Stimulated activated CD4-positive, alpha-beta T cell treated with anti-CD3 and anti-CD28 coated beads, Interleukin-4, amount 100 ng/mL, for 24 hours (primary cell): ENCODE measurements at regions not wholly inside any gene's neighbourhood (a gene's known extent, or its start where the extent isn't known, plus 50 kb on each side); places are given as distances from the start of the nearest gene placed in this dataset.
"Not testable (repeated sequence)": the region's sequence is repeated elsewhere in the genome, so short reads cannot be mapped to it uniquely, and the experiment has no call there.

Experiments
- DNase-seq: peaks from one replicate; pipeline ENCODE4 v3.0.0-alpha.2; 2020

DNA sequence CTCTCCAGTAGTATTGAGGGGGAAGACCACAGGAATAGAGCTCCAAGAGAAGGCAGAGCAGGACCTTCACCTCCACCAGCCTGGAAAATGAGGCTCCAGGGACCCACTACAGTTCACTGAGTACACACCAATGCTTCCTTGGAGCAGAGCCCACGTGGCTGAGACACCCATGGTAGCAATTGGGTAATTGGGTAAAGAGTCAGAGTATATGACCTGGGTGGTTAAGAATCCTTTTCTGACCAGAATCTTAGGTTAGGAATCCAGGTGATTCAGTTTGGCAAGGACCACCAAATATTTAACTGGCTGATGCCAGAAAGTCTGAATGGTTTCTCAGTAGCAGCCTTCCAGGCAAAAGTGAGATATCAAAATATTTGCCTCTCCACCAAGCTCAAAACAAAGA lies 107.7 kb downstream of the MDH1 start:
- no peak for DNase-seq

DNA sequence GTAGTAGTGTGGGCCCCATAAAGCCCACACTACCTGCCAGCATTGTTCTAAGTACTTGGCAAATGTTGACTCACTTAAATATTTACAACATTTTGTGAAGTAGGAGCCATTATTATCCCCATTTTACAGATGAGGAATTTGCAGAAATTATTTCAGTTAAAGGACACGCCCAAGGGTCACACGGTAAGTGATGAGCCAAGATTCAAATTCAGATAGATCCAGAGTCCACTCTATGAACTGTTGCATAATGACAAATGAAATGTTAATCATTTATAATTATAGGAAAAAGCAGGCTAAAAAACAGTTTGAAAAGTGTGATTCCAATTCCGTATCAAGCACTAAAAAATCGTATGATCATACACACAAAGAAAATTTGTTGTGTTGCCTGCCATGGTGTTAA lies 108.4 kb downstream of the MDH1 start:
- DNase-seq = no peak

DNA sequence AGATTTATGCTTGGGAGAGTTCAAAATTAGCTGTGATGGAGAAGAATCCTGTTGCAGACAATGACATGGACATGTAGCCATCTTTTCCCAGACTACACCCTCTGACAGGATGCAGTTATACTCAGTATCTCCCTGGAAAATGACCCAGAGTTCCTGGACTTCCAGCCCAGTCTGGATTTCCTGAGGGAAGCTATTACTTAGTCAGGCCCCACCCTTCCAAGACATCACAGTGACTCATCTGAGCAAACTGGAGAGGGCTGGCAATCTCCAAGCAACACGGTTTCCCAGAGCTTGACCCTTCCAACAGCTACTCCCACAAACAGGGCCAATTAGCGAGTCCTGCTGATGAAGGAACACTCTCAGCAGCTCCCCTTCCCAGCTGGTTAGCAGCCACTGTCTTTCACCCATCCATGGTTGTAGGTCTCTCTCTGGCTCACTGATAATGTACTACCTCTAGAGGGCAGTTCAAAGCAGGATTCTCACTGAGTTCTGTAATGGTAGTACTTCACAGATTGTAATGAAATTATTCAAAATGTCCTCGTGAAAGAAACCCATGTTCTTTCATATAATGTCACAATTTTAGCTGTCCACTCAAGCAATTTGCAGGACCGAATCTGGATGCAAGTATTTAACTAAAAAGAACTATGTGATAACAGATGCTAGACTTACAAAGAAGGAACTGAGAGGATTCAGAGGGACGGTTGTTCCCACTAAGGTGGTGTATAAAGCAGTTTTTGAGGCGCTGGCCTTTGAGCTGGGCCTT lies 110.2 kb downstream of the MDH1 start:
- DNase-seq = no peak

DNA sequence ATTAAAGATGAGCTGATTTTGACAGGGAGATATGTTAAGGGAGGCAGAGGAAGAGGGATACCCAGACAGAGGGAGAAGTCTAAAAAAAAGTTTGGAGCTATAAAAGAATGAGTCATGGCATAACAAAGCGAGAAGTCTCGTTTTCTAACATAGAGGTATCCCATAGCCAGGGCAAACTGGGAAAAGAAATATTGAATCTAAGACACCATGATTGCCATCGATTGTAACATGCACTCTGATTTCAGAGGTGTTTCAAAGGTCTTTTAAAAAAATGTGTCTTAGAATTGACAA lies 110.7 kb downstream of the MDH1 start:
- DNase-seq = no peak

DNA sequence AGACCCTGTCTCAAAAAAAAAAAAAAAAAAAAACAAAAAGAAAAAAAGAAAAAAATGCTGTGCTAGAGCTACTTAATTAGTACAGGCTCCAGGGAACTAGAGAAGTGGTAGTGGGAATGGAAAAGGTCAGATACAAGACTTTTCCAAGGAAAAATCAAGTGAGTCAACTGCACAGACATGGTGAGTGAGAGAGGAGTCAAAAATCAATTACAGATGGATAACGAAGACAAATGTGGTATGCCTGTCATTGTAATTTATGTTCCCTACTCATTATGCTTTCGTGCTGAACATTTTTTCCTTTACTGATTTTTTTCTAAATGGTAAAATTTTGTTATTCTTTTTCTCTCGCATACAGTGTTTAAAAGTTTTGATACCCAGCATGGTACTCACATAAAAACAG lies 111.5 kb downstream of the MDH1 start:
- DNase-seq = no peak

DNA sequence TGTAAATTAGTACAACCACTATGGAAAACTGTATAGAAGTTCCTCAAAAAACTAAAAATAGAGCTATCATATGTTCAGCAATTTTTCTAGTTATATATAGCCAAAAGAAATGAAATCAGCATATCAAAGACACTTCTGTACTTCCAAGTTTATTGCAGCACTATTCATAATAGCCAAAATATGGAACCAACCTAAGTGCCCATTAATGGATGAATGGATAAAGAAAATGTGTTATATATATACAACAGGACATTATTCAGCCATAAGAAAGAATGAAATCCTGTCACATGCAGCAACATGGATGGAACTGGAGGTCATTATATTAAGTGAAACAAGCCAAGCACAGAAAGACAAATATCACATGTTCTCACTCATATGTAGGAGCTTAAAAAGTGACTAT lies 112.6 kb downstream of the MDH1 start:
- no peak for DNase-seq

DNA sequence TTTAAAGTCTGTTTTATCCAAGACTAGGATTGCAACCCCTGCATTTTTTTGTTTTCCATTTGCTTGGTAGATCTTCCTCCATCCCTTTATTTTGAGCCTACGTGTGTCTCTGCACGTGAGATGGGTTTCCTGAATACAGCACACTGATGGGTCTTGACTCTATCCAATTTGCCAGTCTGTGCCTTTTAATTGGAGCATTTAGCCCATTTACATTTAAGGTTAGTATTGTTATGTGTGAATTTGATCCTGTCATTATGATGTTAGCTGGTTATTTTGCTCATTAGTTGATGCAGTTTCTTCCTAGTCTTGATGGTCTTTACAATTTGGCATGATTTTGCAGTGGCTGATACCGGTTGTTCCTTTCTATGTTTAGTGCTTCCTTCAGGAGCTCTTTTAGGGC lies 117.3 kb downstream of the MDH1 start:
- not testable (repeated sequence) for DNase-seq

DNA sequence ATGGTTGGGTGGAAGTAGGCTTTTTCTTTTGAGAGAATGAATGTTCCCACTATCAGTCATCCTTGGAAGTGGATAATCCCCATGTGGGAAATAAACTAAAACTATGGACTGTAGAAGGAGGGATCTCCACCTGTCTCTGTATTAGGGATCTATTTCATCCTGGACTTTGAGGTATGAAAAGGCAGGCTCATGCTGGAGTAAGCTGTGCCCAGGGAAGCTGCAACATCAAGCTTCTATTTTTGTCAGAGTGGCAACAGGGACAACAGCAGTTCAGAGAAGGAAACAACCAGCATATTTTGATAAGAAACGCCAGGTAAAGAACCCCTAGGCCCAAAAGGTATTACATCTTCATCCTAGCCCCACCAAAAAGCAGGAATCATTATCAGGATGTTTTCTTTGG lies 122.0 kb downstream of the MDH1 start:
- DNase-seq = no peak

DNA sequence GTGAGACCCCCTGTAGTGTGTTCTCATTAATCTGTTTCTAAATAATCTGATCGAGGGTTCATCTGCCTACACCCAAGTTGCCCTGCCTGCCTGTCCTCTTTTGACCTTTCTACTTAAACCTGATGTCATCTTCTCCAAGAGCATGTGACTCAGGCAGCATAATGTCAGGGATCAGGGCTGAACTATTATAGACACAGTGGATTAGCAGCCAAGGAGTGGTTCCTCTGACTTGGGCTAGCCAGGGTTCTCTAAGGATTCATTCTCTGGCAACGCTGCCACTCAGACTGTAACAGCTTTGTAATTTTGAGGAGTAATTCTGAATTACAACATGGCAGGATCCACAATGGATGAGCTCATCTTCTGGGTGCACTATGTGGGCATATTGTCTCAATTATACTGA lies 124.0 kb downstream of the MDH1 start:
- DNase-seq = no peak

DNA sequence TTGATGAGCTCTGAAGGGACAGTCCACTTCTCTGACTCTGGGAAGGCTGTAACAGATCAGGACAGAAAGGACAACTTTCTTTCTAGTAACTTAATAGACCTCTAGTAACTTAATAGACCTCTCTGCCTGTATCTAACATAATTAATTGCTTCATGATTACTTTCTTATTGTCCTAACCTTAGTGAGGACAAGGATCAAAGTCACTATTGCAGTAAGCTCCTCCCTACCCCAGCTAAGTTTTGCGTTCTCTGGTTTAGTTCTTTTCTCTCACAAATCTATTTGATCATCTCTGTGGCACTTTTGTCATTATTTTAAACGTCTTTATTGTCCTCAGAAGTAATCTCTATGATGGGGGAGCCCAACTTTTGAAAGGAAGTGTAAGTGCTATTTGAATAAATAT lies 125.5 kb upstream of the UGP2 start:
- no peak for DNase-seq

DNA sequence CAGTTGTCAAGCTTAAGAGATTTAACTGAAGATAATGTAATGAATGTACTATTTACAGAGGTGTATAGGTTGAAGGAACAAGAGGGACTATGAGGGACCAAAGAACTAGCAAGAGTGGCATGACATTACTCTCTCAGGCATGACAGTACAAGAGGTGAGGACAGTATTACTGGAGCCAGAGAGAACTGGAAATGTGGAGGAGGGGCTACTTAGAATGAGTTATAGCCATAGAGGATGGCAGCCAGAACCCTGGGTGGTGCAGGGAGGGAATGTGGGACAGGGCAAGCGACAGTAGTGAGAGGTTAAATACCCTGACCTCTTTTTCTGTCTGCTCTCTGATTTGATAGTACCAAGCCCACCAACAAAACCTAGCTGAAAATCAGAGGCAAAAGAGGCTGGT lies 122.6 kb upstream of the UGP2 start:
- DNase-seq = no peak

DNA sequence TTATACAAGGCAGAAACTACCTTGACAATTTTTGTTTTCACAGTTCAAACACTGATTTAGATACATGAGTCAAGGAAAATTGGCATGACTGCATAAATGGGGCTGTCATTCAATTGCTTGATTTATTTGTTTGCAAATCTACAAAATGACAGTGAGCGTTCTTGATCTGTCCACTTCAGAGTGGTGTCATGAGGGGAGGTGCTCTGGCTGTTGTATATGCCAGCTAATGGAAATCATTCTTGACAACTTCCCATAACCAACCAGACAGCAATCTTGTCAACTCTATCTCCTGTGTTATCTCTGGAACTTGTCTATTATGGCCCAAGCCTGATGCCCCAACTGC lies 120.6 kb upstream of the UGP2 start:
- DNase-seq = no peak

DNA sequence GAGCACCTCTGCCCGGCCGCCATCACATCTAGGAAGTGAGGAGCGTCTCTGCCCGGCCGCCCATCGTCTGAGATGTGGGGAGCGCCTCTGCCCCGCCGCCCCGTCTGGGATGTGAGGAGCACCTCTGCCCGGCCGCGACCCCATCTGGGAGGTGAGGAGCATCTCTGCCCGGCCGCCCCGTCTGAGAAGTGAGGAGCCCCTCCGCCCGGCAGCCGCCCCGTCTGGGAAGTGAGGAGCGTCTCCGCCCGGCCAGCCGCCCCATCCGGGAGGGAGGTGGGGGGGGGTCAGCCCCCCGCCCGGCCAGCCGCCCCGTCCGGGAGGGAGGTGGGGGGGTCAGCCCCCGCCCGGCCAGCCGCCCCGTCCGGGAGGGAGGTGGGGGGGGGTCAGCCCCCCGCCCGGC lies 119.4 kb upstream of the UGP2 start:
- not testable (repeated sequence) for DNase-seq

DNA sequence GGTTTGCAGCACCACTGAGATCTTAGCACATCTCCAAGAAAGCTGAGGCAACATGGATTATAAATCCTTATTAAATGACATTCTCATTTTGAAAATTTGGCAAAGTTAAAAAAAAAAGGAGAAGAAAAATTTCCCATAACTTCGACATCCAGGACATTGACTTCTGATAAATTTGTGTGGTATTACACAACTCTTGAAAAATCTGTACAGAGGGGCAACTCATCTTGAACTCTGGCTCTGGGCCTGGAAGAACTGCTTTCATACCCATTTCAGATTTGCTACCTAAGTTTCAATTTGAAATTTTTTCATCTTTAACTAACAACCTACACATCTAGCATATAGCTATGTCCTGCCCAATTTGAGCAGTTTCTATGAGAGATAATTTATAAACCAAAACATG lies 118.0 kb upstream of the UGP2 start:
- DNase-seq = no peak

DNA sequence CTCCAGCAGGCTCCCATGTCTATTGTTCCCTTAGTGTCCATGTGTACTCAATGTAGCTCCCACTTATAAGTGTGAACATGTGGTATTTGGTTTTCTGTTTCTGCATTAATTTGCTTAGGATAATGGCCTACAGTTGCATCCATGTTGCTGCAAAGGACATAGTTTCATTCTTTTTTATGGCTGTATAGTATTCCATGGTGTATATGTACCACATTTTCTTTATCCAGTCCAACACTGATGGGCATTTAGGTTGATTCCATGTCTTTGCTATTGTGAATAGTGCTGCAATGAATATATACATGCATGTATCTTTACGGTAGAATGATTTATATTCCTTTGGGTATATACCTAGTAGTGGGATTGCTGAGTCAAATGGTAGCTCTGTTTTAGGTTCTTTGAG lies 116.5 kb upstream of the UGP2 start:
- not testable (repeated sequence) for DNase-seq

DNA sequence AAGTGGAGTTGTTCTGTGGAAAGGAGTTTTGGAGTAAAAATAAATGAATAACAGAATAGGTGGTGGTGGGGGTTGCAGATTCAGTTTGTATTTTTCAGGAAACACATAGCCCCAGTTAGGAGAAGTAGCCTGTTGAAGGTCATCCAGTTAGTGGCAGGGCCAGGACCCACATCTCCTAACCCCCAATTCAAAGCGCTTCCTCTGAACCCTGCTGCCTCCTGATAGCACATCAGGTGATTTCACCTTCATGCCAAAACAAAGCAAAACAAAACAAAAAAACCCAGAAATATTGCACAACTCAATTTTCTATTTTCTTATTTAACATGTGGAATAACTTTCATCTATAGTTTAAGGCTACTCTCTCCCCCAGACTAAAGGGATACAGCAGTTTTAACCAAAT lies 112.3 kb upstream of the UGP2 start:
- DNase-seq = no peak

DNA sequence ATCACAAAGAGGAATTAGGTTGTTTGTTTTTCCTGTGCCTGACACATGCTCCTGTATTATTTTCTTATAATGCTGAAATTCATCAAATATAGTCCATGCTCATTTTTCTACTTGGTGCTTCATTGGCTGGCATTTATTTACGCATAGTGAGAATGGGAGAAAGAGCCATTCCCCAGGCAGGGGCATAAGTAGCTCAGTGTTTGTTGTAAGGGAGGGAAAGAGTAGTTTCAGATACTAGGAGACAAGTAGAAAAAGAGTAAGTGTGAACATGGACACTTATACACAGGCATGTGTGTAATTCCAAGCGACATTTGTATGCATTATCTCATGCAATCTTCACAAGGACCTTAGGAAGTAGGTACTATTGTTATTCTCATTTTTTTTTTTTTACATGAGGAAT lies 111.9 kb upstream of the UGP2 start:
- no peak for DNase-seq

DNA sequence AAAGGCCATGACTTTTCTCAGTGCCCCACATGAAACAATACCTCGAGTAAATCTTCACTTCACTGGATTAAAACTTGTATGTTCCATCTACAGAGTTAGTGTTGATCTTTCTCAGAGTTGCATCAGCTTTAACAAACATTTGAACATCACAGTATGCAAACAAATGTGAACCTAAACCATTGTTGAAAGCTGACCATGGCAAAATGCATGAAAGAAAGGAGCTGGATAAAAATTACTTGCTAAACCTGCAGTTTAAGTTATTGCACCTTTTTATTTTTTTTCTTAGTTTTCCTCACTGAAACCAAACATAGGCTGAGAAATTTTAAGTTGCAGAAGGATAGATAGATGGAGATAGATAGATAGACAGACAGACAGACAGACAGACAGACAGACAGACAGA lies 107.2 kb upstream of the UGP2 start:
- no peak for DNase-seq

DNA sequence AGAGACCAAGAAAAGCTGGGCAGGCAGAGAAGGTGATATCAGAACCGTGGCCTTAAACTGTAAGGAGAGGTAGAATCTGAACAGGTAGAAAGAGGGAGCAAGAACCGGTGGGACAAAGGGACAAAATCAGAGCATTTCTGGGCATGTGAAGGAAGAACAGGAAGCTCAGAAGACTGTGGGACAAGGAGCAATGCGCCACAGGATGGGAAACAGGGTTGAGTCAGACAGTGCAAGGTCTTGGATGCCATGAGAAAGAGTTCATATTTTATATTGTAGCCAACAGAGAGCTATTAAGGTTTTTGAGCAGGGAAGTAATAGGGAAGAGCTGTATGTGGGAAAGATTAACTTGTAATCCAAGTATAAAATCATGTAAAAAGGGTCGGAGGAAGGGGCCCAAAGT lies 106.4 kb upstream of the UGP2 start:
- no peak for DNase-seq

DNA sequence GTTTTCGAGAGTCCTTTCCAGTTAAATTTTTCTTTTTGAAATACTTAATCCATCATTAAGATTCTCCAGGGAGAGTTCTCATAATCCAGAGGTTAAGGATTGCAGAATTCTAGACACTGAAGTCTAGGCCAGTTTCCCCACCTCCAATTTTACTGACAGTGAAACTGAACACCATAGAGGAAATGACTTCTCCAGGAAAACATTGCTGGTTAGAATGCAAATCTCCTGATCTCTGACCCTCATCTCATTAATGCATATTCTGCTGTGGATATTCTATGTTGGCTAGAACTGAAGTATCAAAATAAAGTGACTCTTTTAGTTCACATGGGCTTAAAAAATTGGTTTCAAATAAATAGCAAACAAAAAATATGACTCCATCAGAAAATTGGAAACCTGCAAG lies 105.8 kb upstream of the UGP2 start:
- DNase-seq = no peak

DNA sequence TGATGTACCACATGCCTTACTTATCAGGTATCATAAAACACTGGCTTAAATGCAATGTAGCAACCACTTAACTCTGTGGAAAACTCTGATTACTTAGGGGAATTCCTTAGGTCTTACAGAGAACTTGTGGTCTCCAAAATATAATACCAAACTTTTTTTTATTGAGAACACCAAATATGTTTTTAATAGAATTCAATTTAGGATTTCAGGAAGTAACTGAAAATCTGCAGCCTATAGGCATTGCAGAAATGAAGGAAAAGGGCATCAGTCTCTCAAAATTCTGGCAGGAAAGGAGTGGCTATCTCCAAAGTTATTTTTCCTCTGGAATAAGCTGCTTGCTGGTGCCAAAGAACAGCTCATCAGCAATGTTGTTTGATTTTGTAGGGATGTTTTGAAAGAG lies 105.3 kb upstream of the UGP2 start:
- DNase-seq = no peak

DNA sequence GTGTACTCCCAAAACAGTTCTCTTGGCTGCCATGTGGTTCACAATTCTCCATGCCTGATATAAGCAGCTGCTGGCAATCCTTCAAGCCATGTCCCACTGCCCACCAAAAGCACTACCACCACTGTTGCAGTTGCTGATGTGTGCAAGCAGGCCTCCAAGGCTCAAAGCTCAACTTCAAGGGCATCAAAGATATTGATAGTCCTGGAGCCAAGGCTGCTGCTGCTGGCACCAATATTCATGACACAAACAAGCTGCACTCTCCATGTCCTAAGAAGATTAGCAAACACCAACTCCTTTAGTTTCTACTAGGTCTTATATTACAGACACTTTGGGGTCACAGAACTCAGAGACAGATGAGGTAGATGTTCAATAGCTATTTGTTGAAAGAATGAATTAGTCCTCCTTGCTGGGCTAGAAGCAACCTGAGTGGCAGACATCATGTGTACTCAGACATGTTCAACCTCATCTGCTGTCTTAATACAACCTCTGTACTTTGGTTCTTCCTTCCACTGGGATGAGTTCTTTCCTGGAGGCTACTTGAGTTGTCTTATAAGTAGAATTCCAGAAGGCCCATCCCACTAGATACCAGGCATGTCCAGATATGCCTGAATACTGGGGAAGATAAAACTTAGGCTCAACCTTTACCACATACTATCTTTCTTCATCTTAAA lies 104.5 kb upstream of the UGP2 start:
- no peak for DNase-seq

DNA sequence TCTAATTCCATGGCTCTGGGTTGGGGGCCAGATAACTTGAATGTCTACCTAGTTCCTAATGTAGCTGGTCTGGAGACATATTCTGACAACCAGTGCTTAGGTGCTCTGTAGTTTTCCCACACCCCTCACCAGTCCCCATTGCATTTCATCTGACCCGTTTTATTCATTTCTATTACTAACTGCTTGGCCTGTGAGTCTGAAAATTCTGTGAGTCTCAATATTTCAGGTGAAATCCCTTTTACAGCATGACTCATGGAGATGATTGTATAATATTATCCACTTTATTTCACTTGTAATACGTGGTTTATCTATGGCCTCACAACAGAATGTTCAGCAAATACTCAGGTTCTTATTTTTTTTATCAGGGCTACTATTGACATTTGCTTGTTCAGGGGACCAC lies 103.7 kb upstream of the UGP2 start:
- DNase-seq = no peak

DNA sequence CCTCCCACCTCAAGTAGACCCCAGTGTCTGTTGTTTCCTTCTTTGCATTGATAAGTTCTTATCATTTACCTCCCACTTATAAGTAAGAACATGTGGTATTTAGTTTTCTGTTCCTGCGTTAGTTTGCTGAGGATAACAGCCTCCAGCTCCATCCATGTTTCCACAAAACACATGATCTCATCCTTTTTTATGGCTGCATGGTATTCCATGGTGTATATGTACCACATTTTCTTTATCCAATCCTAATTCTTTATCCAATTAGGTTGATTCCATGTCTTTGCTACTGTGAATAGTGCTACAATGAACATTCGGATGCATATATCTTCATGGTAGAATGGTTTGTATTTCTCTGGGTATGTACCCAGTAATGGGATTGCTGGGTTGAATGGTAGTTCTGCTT lies 102.5 kb upstream of the UGP2 start:
- DNase-seq = not testable (repeated sequence)

DNA sequence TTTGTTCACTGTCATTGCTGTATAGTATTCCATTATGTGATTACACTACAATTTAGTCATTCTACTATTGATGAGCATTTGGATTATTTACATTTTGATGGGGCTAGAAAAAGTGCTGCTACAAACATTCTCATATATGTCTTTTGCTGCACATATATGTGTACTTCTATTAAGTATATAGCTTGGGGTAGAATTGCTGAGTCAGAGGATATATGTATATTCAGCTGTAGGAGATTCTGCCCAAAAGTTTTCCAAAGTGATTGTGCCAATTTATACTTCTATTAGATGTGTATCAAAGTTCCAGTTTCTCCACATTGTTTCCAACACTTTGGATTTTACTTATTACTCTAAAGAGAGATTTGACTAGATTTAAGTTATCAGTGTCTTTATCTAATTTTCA lies 101.7 kb upstream of the UGP2 start:
- DNase-seq = no peak
